SU-DHL-6 (cell line): ENCODE measurements at regions not wholly inside any gene's neighbourhood (a gene's known extent, or its start where the extent isn't known, plus 50 kb on each side); places are given as distances from the start of the nearest gene placed in this dataset.

Experiments
- EZH2phosphoT487 ChIP-seq: fragments of 200-600 bp; sonication (generic), shearing (Covaris generic); conservative IDR thresholded peaks from 2 replicates; pipeline ENCODE4 v1.6.1; 2018; ENCODE audit warnings: mild to moderate bottlenecking, antibody characterized with exemption, low read length, moderate library complexity, mixed read lengths
- TF ChIP-seq, protein P1 (sequence below): fragments of 200-600 bp; sonication (generic); IDR thresholded peaks from one replicate; pipeline ENCODE4 v1.5.1; 2017; ENCODE audit warnings: antibody characterized with exemption, mild to moderate bottlenecking, low read length, moderate library complexity; ENCODE audit not compliant: insufficient read depth, poor library complexity, severe bottlenecking

DNA sequence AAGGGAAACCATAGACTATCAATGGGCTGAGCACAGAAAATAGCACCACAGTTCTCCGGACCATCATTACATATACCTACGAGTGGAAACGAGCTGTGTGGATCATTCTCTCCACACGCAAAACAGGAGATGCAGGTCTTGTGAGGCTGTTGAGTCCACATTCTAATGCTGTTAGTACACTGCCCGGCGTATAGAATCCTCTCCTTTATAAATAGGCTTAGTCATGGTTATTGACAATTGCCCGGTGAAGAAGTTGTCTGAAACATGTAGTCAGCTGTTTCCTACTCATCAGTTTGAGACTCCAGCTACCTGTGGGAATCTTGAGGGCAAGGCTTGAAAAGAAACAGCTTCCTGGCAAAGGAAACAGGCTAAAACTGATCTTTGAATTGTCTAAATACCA is 602.0 kb upstream of the EDIL3 start:
- TF ChIP-seq, protein P1, sequence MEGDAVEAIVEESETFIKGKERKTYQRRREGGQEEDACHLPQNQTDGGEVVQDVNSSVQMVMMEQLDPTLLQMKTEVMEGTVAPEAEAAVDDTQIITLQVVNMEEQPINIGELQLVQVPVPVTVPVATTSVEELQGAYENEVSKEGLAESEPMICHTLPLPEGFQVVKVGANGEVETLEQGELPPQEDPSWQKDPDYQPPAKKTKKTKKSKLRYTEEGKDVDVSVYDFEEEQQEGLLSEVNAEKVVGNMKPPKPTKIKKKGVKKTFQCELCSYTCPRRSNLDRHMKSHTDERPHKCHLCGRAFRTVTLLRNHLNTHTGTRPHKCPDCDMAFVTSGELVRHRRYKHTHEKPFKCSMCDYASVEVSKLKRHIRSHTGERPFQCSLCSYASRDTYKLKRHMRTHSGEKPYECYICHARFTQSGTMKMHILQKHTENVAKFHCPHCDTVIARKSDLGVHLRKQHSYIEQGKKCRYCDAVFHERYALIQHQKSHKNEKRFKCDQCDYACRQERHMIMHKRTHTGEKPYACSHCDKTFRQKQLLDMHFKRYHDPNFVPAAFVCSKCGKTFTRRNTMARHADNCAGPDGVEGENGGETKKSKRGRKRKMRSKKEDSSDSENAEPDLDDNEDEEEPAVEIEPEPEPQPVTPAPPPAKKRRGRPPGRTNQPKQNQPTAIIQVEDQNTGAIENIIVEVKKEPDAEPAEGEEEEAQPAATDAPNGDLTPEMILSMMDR, result no peak
- no peak for TF ChIP-seq EZH2phosphoT487
